SU-DHL-6 (cell line): ENCODE measurements at regions not wholly inside any gene's neighbourhood (a gene's known extent, or its start where the extent isn't known, plus 50 kb on each side); places are given as distances from the start of the nearest gene placed in this dataset.

ENCODE experiments used
- H2AFZ ChIP-seq: fragments of 200-600 bp; sonication (generic); 2 replicates; pipeline ENCODE4 v1.6.1; 2014; ENCODE audit warnings: low read depth, mild to moderate bottlenecking, moderate library complexity, mixed read lengths, antibody characterized with exemption, low read length; ENCODE audit not compliant: severe bottlenecking
- H3F3A ChIP-seq: fragments of 200-600 bp; shearing (Covaris generic); 2 replicates; pipeline ENCODE4 v1.6.0; 2016; ENCODE audit warnings: antibody characterized with exemption, mild to moderate bottlenecking; ENCODE audit not compliant: insufficient read depth
- H3K27ac ChIP-seq: fragments of 200-600 bp; sonication (generic); 2 replicates; pipeline ENCODE4 v1.5.1; 2016; ENCODE audit warnings: low read depth, mild to moderate bottlenecking, low read length, moderate library complexity, mixed read lengths
- H3K27me3 ChIP-seq: fragments of 200-600 bp; sonication (generic), shearing (Covaris generic); 2 replicates; pipeline ENCODE4 v1.6.0; 2014; ENCODE audit warnings: mild to moderate bottlenecking, low read length
- H3K36me3 ChIP-seq: fragments of 200-600 bp; sonication (generic); 2 replicates; pipeline ENCODE4 v1.6.1; 2014; ENCODE audit warnings: mild to moderate bottlenecking, low read length, mixed read lengths
- H3K4me2 ChIP-seq: fragments of 300-600, 200-600 bp; shearing (Covaris generic), sonication (generic); 2 replicates; pipeline ENCODE4 v1.6.0; 2014; ENCODE audit warnings: low read length, low read depth, mild to moderate bottlenecking; ENCODE audit not compliant: poor library complexity, severe bottlenecking
- H3K4me3 ChIP-seq: fragments of 200-600 bp; sonication (generic); 2 replicates; pipeline ENCODE4 v1.5.1; 2014; ENCODE audit warnings: antibody characterized with exemption, low read length, mild to moderate bottlenecking, mixed read lengths; ENCODE audit not compliant: insufficient read depth, poor library complexity, severe bottlenecking
- H3K79me2 ChIP-seq: fragments of 200-600 bp; sonication (generic); 2 replicates; pipeline ENCODE4 v1.6.1; 2014; ENCODE audit warnings: mild to moderate bottlenecking, low read length, moderate library complexity; ENCODE audit not compliant: insufficient read depth
- H3K9ac ChIP-seq: fragments of 200-600 bp; sonication (generic); 2 replicates; pipeline ENCODE4 v1.7.0; 2014; ENCODE audit warnings: mild to moderate bottlenecking, low read length
- H3K9me2 ChIP-seq: fragments of 200-600 bp; sonication (generic); replicated peaks from 2 replicates; pipeline ENCODE4 v1.6.1; 2014; ENCODE audit warnings: low read length; ENCODE audit not compliant: insufficient read depth
- H3K9me3 ChIP-seq: fragments of 200-600 bp; sonication (generic); 2 replicates; pipeline ENCODE4 v1.6.1; 2014; ENCODE audit warnings: low read length, mixed read lengths; ENCODE audit not compliant: insufficient read depth
- H4K20me1 ChIP-seq: fragments of 200-600 bp; sonication (generic); 2 replicates; pipeline ENCODE4 v1.6.1; 2014; ENCODE audit warnings: low read depth, mild to moderate bottlenecking, antibody characterized with exemption, low read length, moderate library complexity, mixed read lengths
- CTCF ChIP-seq: fragments of 200-600 bp; sonication (generic); IDR thresholded peaks from one replicate; pipeline ENCODE4 v1.5.1; 2017; ENCODE audit warnings: antibody characterized with exemption, mild to moderate bottlenecking, low read length, moderate library complexity; ENCODE audit not compliant: insufficient read depth, poor library complexity, severe bottlenecking
- EZH2phosphoT487 ChIP-seq: fragments of 200-600 bp; sonication (generic), shearing (Covaris generic); conservative IDR thresholded peaks from 2 replicates; pipeline ENCODE4 v1.6.1; 2018; ENCODE audit warnings: mild to moderate bottlenecking, antibody characterized with exemption, low read length, moderate library complexity, mixed read lengths

- H3F3A ChIP-seq = no peaks in the 10 kb centered on the region
- H3K4me3 ChIP-seq = no peak overlapping the region
- H4K20me1 ChIP-seq = no peaks in the 10 kb centered on the region
- no peaks in the 10 kb centered on the region for H3K9me3 ChIP-seq
- no peak for TF ChIP-seq EZH2phosphoT487
- no peak for TF ChIP-seq CTCF
- H3K27ac ChIP-seq = no peak overlapping the region
- no peak overlapping the region for H2AFZ ChIP-seq
- H3K9ac ChIP-seq = no peak overlapping the region
- no peak overlapping the region for H3K4me2 ChIP-seq
- no peaks in the 10 kb centered on the region for H3K9me2 ChIP-seq
- no peaks in the 10 kb centered on the region for H3K27me3 ChIP-seq
- H3K79me2 ChIP-seq = no peaks in the 10 kb centered on the region
- no peaks in the 10 kb centered on the region for H3K36me3 ChIP-seq
Observed at GRCh38 chr20:11027224-11027623, 353.4 kb upstream of the JAG1 start.

- H4K20me1 ChIP-seq = no peaks in the 10 kb centered on the region
- H3K79me2 ChIP-seq = no peaks in the 10 kb centered on the region
- no peak overlapping the region for H3K27ac ChIP-seq
- H3K9ac ChIP-seq = no peak overlapping the region
- no peak overlapping the region for H2AFZ ChIP-seq
- H3K27me3 ChIP-seq = no peaks in the 10 kb centered on the region
- no peak overlapping the region for H3K4me2 ChIP-seq
- no peaks in the 10 kb centered on the region for H3F3A ChIP-seq
- no peaks in the 10 kb centered on the region for H3K9me2 ChIP-seq
- no peak overlapping the region for H3K4me3 ChIP-seq
- H3K36me3 ChIP-seq = no peaks in the 10 kb centered on the region
- no peaks in the 10 kb centered on the region for H3K9me3 ChIP-seq
- no peak for TF ChIP-seq CTCF
- TF ChIP-seq EZH2phosphoT487 = no peak
Observed at GRCh38 chr20:11030351-11030750, 356.6 kb upstream of the JAG1 start.

- H3K4me3 ChIP-seq = no peak overlapping the region
Observed at GRCh38 chr20:11031300-11031699, 357.5 kb upstream of the JAG1 start.

More at GRCh38 chr20:11031300-11031699, 357.5 kb upstream of the JAG1 start:
- Histone ChIP-seq H2AFZ (no peak overlapping the region), H3K27ac (no peak overlapping the region), H3K79me2 (no peaks in the 10 kb centered on the region), H3K27me3 (no peaks in the 10 kb centered on the region), H3K9me2 (no peaks in the 10 kb centered on the region), H3F3A (no peaks in the 10 kb centered on the region), H4K20me1 (no peaks in the 10 kb centered on the region), H3K9me3 (no peaks in the 10 kb centered on the region), H3K36me3 (no peaks in the 10 kb centered on the region), H3K4me2 (no peak overlapping the region), H3K9ac (no peak overlapping the region)
- TF ChIP-seq CTCF (no peak), EZH2phosphoT487 (no peak)
